ENCODE measurements at regions not wholly inside any gene's neighbourhood (a gene's known extent, or its start where the extent isn't known, plus 50 kb on each side); places are given as distances from the start of the nearest gene placed in this dataset.

DNA sequence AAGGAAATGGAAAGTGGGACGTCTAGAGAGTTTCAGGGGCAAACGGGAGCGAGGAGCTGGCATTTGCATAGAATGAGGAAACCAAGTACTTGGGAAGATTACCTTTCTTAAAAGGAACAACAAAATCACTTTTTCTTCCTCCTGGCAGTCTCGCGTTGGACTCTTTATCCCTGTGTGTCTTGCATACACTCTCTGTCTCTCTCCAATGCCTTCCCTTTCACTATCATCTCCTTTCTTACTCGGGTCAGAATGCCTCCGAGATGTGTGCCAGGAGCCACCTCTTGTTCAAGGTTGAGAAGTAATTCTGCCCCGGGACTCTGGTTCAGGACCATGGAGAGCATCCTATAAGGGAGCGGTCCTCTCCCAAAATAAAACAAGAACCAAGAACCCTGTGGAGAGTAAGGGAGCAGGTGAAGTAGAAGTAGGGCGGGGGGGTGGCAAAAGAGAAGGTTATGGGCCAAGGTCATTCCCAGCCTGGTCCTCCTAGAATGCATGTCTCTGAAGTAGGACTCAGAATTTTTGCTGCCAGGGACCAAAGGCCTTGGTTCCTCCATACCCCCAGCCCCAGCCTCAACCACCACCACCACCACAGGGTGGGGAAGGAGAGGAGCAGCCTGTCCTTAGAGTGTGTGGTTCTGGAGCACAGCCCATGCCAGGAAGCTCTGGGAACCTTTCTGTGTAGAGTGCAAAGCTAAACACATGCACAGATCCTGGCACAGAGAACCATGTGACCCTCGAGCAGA lies 72.1 kb upstream of the ARAP3 start:
- in situ Hi-C loops (cut with HindIII; ENCODE audit: low sequenced_read_pairs): no loop called here
- no peak for DNase-seq (ENCODE audit: low spot score)

DNA sequence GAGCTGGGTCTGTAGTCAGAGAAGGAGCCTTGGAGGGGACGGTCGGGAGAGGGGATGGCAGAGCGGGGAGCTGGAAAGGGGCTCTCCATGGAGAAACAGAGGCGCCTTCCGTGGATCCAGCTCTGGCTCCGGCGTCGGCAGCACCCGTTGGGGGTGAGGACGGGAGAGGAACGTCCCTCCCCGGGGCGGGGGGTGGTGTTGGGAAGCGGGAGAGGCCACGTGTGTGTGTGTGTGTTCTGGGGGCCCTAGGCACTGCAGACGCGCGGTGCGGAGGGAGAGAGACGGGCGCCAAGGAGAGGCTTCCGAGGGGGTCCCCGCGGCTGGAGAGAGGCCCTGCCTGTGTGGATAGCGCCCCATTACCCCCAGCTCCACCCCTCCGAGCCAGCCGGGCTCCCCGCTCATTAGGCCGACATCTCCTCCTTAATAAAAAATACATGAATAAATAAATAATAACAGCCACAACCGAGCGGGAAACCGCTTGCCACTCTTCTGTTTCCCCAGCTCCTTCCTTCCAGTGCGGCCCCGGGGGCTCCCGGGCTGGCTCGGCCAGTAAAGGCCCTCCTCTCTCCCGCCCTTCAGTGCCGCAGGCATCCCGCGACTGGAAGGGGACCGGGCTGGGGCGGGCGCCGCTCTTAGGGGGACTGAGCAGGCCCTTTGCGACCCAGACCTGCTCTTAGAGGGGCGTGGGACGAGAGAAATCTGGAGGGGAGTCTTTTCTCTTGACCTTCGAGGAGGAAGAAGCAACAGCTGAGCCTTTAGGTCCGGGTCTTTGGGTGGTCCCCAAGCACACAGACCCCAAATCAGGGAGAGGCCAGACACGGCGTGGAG lies 71.3 kb upstream of the ARAP3 start:
- in situ Hi-C loops (cut with HindIII; ENCODE audit: low sequenced_read_pairs): no loop called here
- DNase-seq (ENCODE audit: low spot score): no peak

DNA sequence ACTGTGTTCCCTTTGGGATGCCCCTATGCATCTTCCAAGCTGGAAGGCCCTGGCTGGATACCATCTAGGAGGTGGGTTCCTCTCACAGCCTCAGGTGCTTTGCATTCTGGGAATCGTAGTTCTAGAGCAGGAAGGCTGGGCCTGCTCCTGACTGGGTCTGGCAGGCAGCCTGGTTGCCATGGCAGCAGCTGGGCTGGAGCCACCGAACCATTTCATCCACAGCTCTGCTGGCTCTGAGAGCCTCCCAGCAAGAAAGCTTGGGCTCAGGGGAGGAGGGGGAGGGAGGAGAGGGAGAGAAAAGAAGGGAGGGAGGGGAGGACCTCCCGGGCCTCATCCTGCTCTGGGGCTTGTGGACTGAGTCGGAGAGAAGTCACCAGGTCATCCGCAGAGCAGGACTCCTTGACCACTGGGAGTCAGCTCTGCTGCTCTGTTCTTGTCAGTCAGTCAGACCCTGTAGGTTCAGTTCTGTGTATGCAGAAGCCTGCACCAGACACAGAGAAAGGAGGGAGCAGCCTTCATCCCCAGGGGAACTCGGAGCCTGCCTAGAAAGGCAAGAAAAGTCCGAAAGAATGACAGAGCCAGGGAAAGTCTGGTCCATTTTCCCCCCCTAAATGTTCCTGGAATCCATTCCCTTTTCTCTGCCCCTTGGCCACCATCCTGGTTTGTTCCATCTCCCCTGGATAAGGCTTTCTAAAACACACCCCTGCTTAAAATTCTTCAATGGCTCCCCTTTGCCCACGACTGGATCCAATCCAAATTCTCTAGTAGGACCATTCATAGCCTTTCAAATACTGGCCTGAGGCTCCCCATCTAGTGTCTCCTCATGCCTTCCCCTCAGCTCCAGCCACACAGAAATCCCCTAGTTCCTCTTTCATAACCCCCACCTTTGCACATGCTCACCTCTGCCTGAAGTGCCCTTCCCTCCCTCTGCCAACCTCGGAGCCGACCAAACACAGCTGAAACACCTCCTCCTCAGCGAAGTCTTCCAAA lies 65.4 kb upstream of the ARAP3 start:
- in situ Hi-C loops (cut with HindIII; ENCODE audit: low sequenced_read_pairs): no loop called here
- DNase-seq (ENCODE audit: low spot score): peak; percentile 99

GRCh38 chr5:141746395-141746794 lies 64.4 kb upstream of the ARAP3 start:
- in situ Hi-C loops (cut with HindIII; ENCODE audit: low sequenced_read_pairs): no loop called here
- no peak for DNase-seq (ENCODE audit: low spot score)

- in situ Hi-C loops (cut with HindIII; ENCODE audit: low sequenced_read_pairs): no loop called here
- no peak for DNase-seq (ENCODE audit: low spot score)
Observed at GRCh38 chr5:141745390-141745789, 63.4 kb upstream of the ARAP3 start.

DNA sequence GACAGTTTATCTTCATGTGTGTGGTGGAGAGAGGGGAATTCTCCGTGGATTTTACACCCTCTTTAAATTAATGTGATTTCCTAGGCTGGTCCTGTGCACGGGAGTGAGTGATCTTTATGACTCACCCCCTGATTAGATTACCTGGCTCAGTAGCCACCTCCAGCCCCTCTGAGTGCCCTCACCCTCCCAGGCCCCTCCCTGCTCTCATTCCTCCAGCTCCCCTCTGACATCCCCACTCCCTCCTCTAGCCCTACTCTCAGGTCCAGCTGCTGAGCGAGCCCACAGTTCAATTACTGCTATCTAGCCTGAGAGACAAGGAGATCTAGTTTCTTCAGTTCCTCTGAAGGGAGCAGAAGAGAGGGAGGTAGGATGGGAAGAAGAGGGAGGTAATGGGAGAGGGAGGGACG lies 61.8 kb upstream of the ARAP3 start:
- no peak for DNase-seq (ENCODE audit: low spot score)
- in situ Hi-C loops (cut with HindIII; ENCODE audit: low sequenced_read_pairs): no loop called here

DNA sequence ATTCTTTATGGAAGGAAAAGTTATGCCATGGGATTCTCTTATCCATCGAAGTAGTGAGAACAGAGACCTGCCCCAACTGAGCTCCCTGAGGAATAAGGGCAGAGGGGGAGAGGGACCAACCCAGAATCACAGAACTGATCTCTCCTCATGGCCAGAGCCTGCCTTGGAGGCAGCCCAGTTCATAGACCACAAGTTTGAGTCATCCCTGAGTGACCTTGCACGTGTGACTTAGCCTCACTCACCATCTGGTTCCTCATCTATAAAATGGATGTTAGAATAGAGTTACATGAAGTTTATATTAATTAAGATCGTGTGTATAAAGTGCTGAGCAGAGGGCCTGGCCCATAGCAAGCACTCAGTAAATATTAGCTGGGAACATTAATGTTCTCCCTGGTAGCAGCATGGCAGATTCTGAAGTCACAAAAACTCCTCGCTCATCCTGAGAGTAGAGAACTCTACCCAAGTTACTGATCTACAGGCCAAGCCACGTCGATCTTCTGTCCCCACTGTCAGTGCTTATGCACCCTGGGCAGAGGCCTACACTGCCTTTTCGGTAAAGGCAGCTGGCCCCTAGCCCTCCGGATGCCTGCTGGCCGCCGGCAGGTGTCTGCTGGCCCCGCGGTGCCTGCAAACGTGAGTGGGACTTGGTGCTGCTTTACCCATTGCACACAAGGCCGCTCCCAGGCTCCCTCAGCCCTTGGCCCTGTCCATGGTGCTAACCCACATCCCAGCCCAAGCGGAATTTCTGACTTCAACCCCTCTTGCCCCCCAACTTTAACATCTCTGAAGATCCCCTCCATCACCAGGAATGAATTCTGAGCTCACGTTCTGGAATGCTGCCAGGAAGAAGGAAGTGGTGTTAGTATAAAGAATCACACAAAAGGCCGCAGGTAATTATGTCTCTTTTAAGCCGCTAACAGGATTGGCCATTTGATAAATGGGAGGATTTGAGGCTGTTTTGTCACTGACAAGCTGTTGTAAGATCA lies 61.1 kb upstream of the ARAP3 start:
- DNase-seq (ENCODE audit: low spot score): no peak
- in situ Hi-C loops (cut with HindIII; ENCODE audit: low sequenced_read_pairs): no loop called here

DNA sequence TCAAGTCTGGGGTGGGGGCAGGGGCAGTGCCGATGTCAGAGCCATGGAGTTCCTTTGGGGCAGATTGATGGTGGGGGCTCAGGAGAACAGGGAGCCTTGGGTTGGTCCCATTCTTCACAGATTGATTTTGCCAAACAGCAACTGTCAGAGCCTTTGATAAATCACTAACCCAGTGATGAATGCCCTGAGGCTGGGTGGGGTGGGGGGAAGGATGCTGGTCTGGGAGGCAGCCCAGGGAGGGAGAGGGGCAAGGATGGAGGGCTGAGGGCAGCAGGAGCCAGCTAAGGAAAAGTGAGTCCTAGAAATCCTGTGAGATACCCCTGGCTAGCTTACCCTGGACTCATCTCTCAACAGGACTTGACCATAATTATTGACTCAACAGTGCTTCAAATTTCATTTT lies 60.1 kb upstream of the ARAP3 start:
- in situ Hi-C loops (cut with HindIII; ENCODE audit: low sequenced_read_pairs): no loop called here

DNA sequence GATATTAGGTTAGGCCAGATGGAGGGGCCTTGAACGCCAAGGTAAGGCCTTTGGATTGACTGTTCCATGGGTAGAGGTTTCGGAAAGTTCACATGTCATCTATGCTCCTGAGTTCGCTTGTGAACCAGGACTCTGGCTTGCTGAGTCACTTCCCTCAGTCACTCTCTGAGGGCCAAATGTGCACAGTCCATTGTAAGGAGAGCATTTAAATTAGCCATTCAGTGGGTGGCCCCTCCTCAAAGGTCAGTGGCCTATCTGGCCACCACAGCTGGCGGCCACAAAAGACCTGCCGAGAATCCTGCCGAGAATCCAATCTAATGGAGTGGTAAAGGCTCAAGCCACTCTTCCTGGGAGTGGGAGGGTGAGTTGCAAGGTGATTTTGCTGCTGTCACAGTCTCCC lies 58.9 kb upstream of the ARAP3 start:
- in situ Hi-C loops (cut with HindIII; ENCODE audit: low sequenced_read_pairs): no loop called here
- no peak for DNase-seq (ENCODE audit: low spot score)

More for the DNA sequence above, 60.1 kb upstream of the ARAP3 start:
- no peak for DNase-seq (ENCODE audit: low spot score)

DNA sequence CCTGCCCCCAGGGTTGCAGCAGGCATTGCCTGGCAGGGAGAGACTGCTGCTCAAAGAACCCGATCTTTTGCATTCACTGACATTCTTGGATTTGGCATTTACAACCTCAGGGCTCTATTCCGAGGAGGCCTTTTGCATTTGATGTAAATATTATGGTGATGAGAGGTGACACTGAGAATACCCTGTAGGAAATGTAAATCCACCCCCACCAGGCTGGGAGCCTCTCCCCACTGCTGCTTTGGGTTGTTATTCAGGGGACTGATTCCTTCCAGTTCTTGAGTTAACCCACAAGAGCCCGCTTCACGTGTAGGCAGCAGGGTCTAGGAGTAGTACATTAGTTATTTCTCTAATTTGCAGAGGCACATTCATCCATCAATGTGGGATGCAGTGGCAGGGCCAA lies 55.5 kb upstream of the ARAP3 start:
- in situ Hi-C loops (cut with HindIII; ENCODE audit: low sequenced_read_pairs): no loop called here
- DNase-seq (ENCODE audit: low spot score): no peak

GRCh38 chr5:141735823-141736222 lies 53.8 kb upstream of the ARAP3 start:
- DNase-seq (ENCODE audit: low spot score): no peak
- in situ Hi-C loops (cut with HindIII; ENCODE audit: low sequenced_read_pairs): no loop called here

GRCh38 chr5:141734501-141735229 lies 52.6 kb upstream of the ARAP3 start:
- in situ Hi-C loops (cut with HindIII; ENCODE audit: low sequenced_read_pairs): no loop called here
- DNase-seq (ENCODE audit: low spot score): peak; percentile 21

GRCh38 chr5:141733198-141733597 lies 51.2 kb upstream of the ARAP3 start:
- in situ Hi-C loops (cut with HindIII; ENCODE audit: low sequenced_read_pairs): no loop called here
- DNase-seq (ENCODE audit: low spot score): no peak

DNA sequence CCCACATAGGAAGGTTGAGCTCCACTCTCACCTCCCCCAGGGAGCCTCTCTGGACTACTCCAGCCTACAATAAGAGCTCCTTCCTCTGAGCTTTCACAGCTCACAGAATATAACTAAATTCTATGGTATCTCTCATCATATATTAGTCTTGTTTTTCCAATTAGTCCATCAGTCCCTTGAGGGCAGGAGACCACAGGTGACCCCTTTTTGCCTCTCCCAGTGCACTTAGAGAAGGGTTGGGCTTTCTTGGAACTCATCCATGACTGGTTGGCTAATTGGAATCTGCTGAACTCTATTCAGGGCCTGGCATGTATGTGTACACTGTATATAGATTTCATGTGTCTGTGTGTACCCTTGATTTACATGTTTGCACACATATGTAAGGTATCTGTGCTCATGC lies 50.4 kb upstream of the ARAP3 start:
- in situ Hi-C loops (cut with HindIII; ENCODE audit: low sequenced_read_pairs): no loop called here
- no peak for DNase-seq (ENCODE audit: low spot score)

Data from G401 (cell line).